ENCODE measurements at regions not wholly inside any gene's neighbourhood (a gene's known extent, or its start where the extent isn't known, plus 50 kb on each side); places are given as distances from the start of the nearest gene placed in this dataset.

DNA sequence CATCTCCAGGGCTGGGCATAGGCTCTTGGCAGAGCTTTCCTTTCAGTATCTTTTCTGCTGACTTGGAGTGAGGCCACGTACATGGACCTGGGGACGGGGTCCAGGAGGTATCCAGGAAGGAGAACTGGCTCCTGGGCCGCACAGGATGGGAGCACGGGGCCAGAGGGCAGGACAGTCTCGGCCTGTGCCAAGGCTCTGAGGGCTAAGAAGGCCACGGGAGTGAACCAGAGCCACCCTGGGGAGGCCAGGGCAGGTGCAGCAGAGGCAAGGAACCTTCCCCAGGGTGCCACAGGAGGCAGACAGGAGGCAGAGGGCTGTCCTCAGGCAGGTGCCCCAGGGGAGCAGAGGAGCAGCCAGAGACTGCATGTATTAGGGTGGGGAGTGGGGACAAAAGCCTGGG, 50.3 kb downstream of the PLXNA1 start:
- no peak for DNase-seq (ENCODE audit: low spot score)

DNA sequence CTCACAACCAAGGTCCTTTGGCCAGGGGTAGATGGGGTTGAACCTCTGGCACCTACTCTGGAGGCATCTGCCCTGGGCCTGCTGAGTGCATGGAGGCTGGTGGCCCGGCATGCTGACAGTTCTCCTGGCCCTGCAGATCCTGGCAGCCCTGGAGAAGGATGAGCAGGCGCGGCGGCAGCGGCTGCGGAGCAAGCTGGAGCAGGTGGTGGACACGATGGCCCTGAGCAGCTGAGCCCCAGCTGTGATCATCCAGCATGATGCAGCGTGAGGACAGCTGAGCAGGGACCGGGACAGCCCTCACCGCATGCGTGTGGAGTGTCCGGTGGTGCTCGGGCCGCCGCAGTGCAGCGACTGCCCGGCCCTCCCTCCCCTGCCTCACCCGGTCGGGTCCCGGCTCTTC, 50.9 kb downstream of the PLXNA1 start:
- DNase-seq (ENCODE audit: low spot score) = no peak

DNA sequence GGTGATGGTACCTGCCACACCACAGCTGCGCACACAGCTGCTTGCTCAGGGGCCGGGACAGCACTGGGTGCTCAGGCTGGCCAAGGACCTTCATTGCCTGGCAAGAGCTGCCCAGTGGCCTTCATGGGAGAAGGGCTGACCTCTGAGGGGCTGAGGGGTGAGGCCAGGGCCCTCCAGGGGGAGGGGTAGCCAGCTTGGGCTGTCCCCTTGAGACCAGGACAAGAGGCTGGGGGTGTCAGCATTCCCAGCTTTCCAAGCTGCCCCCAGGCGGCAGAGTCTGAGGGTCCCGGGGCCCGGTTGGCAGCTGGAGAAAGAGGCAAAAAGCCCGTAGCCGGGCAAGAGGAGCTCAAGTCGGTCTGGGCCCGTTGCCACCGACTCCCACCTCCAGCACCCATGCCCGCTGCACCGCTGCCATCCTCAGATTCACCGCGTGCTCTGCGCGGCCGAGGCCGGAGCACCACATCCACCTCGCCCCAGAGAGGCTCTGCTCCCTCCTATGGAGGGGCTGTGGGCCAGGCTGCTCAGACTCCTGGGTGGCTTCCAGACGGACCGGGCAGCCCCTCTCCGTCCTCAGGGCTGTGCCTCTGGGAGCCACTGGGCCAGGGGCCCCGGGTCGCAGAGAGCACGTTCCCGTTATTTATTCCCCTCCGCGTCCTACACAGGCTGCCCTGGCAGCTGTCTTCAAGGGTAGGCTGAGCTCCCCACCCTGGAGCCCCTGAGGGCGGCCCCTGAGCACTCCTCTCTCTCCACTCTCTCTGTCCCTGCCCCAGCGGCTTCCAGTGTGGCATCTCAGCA, 51.5 kb downstream of the PLXNA1 start:
- DNase-seq (ENCODE audit: low spot score) = no peak

DNA sequence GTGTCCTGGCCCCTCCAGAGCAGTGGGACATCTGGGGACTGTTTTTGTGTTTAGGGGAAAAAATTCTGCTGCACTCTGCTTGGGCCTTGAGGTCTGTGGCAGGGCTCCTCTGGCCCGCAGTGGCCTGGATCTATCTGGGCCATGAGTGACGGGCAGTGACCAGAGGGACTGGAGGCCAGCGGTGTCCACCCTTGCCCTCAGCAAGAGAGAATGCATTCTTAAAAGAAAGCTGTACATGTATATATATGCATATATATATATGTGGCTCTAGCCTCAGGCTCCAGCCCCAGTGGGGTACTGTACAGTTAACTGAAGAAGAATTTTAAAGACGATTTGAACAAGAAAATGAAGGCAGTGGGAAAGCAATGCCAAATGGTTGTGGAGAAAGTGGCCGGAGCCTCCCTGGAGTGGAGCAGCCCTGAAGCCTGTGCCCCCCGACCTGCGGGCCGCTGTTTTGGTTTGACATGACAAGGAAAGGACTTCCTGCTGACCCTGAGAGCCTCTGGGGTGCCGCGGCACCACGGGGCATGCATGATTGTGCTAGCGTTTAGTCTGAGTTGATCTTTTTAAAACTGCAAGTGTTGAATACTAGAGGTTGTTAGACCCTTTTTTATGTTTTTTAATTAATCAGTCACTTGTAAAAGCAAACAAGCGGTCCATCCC, 52.2 kb downstream of the PLXNA1 start:
- no peak for DNase-seq (ENCODE audit: low spot score)

DNA sequence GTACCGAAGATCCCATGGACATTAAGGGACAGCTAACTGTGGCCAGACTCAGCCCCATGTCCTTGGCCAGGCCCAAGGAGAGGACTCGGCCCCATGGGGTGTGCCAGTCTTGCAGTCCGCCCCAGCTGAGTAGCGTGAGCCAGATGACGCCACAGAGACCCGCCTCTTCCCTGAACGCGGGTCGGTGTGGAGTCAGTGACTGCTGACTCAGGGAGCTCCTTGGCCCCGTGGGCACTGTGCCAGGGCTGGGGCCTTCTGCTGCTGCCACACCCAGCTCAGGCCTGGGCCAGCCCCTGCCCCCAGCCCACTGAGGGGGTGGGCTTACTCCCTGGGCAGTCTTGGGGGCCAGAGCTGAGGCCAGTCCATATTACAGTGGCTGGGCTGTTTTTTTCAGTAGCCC, 52.8 kb downstream of the PLXNA1 start:
- DNase-seq (ENCODE audit: low spot score) = no peak

DNA sequence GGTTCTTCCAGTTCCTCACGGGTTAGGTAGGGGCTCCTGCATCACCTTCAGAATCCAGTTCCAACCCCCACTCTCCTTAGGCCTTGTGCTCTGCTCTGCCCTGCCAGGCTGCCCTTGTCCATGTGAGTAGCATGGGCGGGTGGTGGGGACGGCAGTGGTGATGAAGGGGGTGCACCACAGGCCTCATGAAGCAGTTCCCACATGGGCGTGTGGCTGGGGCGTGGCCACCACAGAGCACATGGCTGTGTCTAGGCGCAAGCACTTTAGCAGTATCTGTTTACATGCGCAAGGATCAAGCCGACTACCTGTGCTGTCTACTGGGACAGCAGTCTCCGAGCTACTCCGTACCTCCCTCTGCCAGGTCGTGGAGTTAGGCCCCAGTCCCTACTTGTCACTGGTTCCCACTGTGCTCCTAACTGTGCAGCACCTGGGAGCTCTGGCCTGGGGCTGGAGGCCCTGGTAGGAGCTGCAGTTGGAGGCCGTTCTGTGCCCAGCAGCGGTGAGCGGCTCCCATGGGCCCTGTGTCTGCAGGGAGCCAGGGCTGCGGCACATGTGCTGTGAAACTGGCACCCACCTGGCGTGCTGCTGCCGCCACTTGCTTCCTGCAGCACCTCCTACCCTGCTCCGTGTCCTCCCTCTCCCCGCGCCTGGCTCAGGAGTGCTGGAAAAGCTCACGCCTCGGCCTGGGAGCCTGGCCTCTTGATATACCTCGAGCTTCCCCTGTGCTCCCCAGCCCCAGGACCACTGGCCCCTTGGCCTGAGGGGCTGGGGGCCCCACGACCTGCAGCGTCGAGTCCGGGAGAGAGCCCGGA, 53.5 kb downstream of the PLXNA1 start:
- DNase-seq (ENCODE audit: low spot score) = no peak

DNA sequence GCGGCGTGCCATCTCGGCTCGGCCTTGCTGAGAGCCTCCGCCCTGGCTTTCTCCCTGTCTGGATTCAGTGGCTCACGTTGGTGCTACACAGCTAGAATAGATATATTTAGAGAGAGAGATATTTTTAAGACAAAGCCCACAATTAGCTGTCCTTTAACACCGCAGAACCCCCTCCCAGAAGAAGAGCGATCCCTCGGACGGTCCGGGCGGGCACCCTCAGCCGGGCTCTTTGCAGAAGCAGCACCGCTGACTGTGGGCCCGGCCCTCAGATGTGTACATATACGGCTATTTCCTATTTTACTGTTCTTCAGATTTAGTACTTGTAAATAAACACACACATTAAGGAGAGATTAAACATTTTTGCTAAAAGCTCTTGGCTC, 54.1 kb downstream of the PLXNA1 start:
- DNase-seq (ENCODE audit: low spot score) = no peak

DNA sequence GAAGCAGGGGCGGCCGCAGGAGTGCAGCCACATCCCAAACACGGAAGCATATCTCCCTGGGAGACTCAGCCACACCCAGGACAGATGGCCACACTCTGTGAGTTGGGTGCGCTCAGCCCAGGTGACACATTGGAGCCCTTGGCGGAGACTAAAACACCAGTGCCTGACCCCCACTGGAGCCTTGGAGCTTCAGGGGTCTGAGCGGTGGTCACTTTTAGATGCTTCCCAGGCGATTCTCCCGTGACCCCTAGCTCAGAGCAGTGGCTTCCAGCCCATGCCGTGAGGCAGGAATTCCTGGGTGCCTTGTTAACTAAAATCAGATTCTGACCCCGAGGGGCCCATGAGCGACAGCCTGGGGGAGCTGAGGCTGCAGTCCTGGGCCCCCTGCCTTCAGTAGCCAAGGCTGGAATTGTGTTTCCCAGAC, 54.5 kb downstream of the PLXNA1 start:
- no peak for DNase-seq (ENCODE audit: low spot score)

DNA sequence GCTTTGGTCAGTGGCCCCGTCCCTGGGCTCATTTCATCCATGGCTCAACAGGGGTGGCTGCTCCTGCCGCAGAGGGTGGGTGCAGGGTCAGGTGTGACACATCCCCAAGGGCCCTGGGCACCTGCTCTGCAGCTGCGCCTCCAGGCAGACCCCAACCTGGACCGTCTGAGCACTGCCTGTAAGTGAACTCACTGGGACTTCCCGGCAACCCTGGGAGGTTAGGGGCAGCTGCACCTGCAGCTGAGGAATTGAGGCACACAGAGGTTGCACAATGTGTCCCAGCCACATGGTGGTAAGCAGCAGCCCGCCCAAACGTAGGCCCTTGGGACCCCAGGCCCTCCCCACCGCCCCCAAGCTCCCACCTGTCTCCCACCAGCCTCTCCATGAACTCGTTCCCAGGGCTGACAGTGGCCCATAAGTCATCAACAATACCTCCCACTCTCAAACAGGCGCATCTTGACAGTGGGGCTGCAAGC, 55.1 kb downstream of the PLXNA1 start:
- DNase-seq (ENCODE audit: low spot score) = no peak

DNA sequence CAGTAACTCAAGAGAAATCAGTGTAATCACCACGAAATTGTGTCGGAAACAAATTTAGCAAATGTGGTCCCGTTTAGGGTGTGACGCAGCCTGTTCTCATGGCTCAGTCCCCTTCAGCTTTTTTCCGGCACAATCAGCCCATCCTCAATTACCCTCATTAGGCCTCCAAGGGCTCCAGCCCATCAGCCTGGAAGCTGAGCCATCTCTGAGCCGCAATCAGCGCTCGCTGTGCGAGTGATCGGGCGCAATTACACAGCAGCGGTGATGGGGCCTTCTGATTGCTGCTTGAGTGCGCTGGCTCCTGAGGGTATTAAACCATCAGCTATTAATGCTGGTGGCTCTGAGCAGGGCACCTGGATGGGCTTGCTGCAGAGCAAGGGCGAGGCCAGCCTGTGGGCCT, 55.6 kb downstream of the PLXNA1 start:
- DNase-seq (ENCODE audit: low spot score) = no peak

DNA sequence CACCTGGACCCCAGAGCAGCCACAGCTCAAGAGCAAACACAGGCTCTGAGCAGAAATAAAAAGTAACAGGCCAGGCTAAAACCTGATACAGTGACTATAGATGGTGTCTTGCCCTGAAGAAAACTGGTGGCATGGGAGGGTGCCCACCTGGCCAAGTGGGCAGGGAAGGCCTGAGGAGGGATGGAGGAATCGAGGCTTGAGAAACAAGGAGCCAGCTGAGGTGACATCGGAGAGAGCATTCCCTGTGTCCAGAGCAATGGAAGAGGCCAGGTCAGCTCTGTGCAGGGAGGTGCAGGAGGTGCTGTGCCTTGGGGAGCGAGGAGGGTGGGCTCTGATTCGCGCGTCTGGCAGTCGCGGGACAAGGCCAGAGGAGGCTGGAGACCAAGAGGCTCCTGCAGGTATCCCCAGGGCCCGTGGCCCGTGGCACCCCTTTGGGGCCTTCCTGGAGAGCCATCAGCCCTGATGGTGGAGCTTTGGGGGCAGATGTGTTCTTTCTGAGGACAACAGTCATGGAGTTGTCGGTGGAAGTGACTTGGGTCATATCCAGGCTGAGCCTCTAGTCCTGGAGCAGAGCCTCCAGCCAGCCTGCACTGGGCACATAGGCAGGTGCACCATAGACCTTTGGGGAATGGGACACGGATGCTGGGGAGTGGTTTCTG, 56.1 kb downstream of the PLXNA1 start:
- no peak for DNase-seq (ENCODE audit: low spot score)

DNA sequence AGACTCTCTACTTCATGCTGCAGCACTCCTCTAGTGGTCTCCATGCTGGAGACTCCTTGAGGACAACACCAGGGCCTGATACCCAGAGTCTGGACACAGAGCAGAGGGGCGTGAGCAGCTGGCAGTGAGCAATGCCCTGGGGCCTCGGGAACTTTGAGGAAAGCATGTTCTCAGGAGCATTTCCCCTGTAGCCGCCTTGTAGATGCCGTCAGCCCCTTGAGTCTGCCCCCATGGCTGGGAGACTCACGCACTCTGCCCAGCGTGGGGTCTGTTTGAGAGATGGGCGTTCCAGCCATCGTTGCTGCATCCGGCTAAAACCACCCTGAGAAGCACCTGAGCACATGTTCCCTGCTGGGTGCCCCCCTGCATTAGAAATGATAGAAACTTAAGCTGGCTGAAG, 56.8 kb downstream of the PLXNA1 start:
- DNase-seq (ENCODE audit: low spot score) = no peak

DNA sequence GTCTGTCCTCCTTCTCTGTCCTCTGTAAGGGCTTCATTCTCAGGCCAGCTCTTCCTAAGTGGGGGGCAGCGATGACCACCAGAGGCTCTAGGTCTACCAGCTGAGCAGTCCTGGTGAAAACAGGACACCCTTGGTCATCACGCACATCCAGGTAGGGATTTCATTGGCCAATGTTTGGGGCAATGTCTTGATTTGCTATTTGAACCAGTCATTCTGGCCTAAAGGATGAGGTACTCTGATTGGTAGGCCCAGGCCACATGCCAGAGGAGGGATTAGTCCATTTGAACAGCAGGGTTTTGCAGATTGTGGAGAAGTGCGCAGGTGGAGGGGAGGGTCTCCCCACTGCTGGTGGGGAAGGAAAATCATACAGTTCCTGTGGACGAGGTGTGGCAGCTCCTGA, 57.3 kb downstream of the PLXNA1 start:
- DNase-seq (ENCODE audit: low spot score) = no peak

DNA sequence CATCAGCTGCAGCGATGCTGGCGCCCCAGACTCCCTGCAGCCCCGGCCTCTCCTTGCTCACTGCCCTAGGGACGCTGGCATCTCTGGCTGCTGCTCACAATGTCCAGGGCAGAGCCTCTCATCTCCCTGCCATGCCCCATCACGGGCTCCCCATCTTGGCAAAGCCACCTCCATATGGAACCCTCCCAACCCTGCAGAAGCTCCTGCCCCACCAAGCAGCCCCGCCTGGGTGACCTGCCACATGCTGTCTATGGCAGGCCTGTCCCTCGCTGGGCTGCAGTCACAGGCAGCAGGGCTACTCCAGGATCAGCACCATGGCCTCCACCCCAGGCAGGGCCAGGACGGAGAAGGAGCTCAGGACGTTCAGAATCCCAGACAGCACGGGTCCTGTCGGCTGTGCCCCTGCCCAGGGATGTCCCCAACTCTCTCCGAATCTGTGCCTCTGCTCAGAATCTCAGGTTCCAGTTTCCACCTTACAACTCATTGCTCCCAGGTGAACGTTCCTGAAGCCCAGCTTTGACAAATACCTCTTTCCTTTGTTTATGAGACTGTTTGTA, 58.4 kb downstream of the PLXNA1 start:
- DNase-seq (ENCODE audit: low spot score) = no peak

DNA sequence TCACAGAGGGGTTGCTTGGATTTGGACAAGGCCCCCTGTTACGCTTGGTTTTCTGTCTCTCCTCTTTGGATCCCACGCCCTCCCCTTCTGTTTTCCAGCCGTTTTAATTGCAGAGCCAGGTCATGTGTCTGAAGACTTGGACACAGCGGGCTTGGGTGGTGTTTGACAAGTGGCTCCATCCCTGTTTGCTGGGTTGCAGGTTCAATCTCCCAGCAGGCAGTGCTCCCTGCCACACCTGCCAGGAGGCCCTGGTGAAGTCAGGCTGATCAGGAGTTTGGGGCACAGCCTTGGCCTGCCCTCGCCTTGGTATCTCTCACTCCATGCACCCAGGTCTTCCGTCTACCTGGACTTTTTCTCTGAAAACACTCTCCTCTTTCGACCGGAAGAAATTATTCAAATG, 59.0 kb downstream of the PLXNA1 start:
- no peak for DNase-seq (ENCODE audit: low spot score)

DNA sequence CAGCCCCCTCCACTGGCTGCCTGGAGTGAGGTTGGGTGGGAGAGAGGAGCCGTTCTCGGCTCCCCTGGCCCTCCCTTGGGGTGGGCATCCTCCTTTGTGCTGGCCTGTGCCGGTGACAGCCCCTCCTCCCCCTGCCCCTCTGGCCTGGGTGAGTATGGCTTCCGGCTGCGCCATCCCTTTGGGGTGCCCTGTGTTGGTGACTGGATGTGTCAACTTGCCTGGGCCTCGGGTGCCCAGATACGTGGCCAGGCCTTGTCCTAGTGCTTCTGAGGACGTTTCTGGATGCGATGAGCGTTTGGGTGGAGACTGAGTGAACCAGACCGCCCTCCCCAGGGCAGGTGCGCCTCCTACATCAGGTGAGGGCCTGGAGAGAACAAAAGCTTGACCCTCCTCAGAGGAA, 59.7 kb downstream of the PLXNA1 start:
- no peak for DNase-seq (ENCODE audit: low spot score)

DNA sequence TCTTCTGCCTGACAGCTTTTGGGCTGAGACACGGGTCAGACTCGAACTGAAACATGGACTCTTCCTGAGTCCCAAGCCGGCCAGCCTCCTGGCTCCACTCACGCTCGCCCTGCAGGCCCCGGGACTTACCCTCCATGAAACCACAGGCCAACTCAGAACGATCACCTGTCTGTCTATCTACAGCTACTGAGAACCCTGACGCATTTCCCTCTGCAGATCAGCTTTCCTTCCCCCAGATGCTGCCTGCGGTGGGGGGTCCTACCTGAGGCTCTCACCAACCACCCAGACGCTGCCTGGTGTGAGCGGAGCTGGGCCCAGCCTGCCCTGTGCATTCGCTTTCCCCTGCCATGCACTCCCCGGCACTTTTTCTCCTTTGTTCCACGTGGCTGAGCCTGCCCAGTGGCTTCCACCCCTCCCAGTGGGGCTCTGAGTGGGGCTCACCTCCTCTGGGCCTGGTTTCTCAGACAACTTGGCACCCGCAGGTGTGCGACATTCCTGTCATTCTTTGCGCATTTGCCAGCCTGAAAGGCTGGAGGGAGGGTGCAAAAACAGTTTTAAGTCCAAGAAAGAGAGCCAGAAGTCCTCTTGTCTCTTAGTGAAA, 60.2 kb downstream of the PLXNA1 start:
- no peak for DNase-seq (ENCODE audit: low spot score)

DNA sequence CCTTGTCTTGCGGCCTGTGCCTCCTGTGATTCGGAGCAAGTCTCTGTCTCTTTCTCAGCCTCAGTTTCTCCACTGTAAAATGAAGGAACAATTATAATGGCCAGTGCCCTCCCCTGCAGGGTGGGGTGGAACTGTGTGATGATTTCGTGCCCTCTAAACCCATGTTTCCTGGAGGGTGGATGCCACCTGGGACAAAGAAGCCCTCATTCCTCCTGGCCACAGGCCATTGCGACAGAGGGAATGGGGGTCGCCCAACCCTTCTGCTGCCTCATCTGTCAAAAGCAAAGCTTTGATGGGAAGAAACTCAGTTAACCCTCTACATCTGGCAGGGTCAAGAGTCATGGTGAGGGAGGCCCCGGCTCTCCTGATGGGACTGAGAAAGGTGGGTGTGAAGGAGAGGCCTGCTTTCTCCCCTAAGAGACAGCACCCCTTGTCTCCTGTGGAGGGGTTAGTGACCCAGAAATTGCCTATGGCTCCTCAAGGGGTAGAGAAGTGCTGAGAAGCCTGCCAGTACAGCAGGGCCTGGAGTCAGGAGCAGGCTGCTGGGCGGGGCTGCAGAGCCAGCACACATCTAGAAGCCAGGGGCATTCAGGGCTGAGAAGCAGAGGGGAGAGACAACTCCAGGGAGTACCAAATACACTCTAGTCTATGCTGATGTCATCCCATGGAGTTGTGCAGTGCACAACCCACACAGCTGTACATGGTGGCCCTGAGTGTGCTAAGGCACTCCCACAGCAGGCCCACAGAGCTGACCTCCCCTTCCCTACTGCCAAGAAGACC, 61.0 kb downstream of the PLXNA1 start:
- no peak for DNase-seq (ENCODE audit: low spot score)

DNA sequence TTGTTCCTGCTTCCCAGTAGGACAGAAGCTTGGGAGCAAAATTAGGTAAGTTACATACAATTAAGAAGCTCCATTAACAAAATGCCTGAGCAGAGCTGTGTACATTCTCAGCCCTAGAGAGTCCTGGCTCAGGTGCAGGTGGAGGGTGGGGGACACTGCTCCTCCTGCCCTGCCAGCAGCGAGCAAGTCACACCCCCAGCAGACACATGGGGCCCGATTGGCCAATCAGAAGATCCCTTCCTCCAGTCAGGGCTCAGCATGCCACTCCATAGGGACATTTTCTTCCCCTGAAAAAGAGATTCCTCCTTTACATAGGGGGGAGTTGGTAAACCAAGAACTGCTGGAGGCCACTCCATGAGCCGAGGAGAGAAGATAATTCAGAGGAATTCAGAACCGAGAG, 62.1 kb downstream of the PLXNA1 start:
- DNase-seq (ENCODE audit: low spot score) = no peak

DNA sequence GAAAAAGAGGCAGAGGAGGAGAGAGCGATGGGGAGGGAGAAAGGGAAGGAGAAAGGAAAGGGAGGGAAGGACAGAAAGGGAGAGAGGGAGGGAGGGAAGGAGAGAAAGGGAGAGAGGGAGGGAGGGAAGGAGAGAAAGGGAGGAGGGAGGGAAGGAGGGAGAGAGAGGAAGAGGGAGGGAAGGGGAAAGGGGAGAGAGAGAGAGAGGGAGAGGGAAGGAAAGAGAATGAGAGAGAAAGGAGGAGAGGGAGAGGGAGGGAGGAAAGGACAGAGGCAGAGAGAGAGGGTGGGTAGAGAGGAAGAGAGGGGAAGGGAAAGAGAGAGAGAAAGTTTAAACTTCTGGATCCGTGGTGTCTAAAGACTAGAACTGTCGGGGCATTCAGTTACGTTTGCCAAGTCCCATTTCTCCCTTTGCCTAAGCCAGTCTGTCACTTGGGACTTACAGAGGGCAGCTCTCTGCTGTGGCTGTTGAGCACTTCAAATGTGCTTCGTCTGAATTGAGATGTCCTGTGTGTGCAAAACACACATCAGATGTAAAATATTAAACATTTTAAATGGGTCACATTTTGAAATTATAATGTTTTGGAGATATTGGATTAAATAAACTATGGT, 62.6 kb downstream of the PLXNA1 start:
- DNase-seq (ENCODE audit: low spot score) = no peak
